Progenitor cell of endocrine pancreas (in vitro differentiated cells): ENCODE measurements at regions not wholly inside any gene's neighbourhood (a gene's known extent, or its start where the extent isn't known, plus 50 kb on each side); places are given as distances from the start of the nearest gene placed in this dataset.

Experiments
- DNase-seq: peaks from one replicate; pipeline ENCODE4 v3.0.0; 2021; ENCODE audit warnings: low spot score; ENCODE audit not compliant: unreplicated experiment
- H3K27ac Mint-ChIP-seq: 2 replicates; pipeline ENCODE4 v1.8.0; 2021; ENCODE audit warnings: mild to moderate bottlenecking, moderate library complexity, mixed read lengths
- H3K27me3 Mint-ChIP-seq: 2 replicates; pipeline ENCODE4 v1.8.0; 2021; ENCODE audit warnings: mixed read lengths
- H3K36me3 Mint-ChIP-seq: 2 replicates; pipeline ENCODE4 v1.8.0; 2022; ENCODE audit warnings: mixed read lengths; ENCODE audit not compliant: insufficient read depth
- H3K4me1 Mint-ChIP-seq: 2 replicates; pipeline ENCODE4 v1.8.0; 2021; ENCODE audit warnings: low read depth, mixed read lengths
- H3K4me3 Mint-ChIP-seq: 2 replicates; pipeline ENCODE4 v1.8.0; 2021; ENCODE audit warnings: low read depth, mild to moderate bottlenecking, moderate library complexity, mixed read lengths
- H3K9me3 Mint-ChIP-seq: 2 replicates; pipeline ENCODE4 v1.8.0; 2021; ENCODE audit warnings: low read depth, mixed read lengths
- TF ChIP-seq, protein P1 (sequence below): fragments of 200-600 bp; sonication (generic); IDR thresholded peaks from one replicate; pipeline ENCODE4 v1.5.0; 2021; ENCODE audit warnings: antibody characterized with exemption, mild to moderate bottlenecking; ENCODE audit not compliant: unreplicated experiment

DNA sequence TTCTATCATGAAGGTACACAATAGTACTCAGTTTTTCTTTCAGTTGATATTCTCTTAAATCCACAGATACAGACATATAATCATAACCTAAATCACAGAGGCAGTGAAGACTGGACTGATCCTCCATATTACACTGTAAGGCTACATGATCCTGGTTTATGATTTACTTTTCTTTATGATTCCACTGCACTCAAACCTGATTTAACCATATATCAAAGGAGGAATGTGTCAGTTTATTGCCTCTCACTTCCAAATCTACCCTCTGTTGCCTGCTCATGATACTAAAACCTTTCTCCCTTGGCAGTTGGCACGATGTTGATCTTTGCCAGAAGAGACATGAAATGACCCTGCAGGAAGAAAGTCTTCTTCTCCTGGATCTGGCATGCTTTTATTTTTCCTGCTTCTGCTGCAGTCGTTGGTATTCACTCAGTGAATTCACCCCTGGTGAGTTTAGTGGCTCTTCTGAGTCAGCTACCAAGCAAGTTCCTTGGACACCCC lies 426.4 kb downstream of the MBD2 start:
- Mint-ChIP-seq H3K4me3 (no peak overlapping the region), H3K27me3 (no peaks in the 10 kb centered on the region), H3K27ac (no peak overlapping the region), H3K36me3 (no peaks in the 10 kb centered on the region), H3K9me3 (peaks cover 2% of the 10 kb centered on the region), H3K4me1 (no peaks in the 10 kb centered on the region)
- TF ChIP-seq, protein P1, sequence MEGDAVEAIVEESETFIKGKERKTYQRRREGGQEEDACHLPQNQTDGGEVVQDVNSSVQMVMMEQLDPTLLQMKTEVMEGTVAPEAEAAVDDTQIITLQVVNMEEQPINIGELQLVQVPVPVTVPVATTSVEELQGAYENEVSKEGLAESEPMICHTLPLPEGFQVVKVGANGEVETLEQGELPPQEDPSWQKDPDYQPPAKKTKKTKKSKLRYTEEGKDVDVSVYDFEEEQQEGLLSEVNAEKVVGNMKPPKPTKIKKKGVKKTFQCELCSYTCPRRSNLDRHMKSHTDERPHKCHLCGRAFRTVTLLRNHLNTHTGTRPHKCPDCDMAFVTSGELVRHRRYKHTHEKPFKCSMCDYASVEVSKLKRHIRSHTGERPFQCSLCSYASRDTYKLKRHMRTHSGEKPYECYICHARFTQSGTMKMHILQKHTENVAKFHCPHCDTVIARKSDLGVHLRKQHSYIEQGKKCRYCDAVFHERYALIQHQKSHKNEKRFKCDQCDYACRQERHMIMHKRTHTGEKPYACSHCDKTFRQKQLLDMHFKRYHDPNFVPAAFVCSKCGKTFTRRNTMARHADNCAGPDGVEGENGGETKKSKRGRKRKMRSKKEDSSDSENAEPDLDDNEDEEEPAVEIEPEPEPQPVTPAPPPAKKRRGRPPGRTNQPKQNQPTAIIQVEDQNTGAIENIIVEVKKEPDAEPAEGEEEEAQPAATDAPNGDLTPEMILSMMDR: no peak
- no peak for DNase-seq

DNA sequence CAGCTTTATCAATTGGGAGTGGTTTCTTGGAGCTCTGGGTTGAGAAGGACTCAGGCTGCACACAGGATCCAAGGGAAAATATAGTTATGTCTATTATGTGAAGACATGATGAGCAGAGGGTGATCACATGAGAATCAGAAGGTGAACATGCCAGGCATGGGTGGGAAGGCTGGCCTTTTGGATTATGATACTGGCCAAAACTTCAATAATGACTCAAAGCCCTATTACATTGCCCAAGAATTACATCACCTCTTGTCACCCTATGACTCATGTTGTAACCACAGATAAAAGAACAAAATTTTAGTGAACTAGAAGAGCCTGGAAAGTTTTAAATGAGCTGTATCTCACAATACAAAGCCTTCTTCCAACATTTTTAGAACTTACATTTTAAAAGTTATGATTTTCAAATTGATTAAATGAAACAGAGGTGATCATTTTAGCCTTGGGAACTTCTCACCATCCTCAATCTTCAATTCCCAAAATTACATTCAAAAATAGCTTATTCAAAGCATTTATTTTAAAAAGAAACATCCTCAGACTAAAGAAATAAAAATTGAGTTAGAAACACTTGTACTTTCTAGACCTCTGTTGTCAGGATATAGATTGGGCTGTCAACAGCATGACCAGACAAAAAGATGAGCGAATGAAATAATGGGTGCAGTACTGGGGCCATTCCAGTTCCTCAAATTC lies 428.3 kb downstream of the MBD2 start:
- H3K36me3 Mint-ChIP-seq: no peaks in the 10 kb centered on the region
- H3K9me3 Mint-ChIP-seq: peaks cover 2% of the 10 kb centered on the region
- no peak for DNase-seq
- no peaks in the 10 kb centered on the region for H3K27me3 Mint-ChIP-seq
- no peak overlapping the region for H3K27ac Mint-ChIP-seq
- no peaks in the 10 kb centered on the region for H3K4me1 Mint-ChIP-seq
- H3K4me3 Mint-ChIP-seq: no peak overlapping the region
- TF ChIP-seq, protein P1: no peak

DNA sequence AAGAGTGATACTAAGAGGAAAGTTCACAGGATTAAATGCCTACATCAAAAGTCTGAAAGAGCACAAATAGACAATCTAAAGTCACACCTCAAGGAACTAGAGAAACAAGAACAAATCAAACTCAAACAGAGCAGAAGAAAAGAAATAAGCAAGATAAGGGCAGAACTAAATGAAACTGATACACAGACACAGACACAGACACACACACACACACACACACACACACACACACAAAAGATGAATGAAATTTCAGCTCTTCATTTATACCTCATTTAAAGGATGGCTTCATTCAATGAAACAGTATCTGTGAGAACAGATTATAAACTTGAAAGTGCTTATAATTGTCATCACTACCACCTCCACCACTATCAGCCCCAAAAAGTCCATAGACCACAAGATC lies 428.9 kb downstream of the MBD2 start:
- Mint-ChIP-seq H3K4me1 (no peaks in the 10 kb centered on the region), H3K27me3 (no peaks in the 10 kb centered on the region), H3K4me3 (no peak overlapping the region), H3K36me3 (no peaks in the 10 kb centered on the region), H3K9me3 (peaks cover 2% of the 10 kb centered on the region), H3K27ac (no peak overlapping the region)
- TF ChIP-seq, protein P1: no peak
- no peak for DNase-seq

GRCh38 chr18:53795061-53795460 lies 429.4 kb downstream of the MBD2 start:
- Mint-ChIP-seq H3K4me1 (no peaks in the 10 kb centered on the region), H3K4me3 (no peak overlapping the region), H3K27ac (no peak overlapping the region), H3K36me3 (no peaks in the 10 kb centered on the region), H3K27me3 (no peaks in the 10 kb centered on the region), H3K9me3 (no peaks in the 10 kb centered on the region)
- TF ChIP-seq, protein P1: no peak
- no peak for DNase-seq

DNA sequence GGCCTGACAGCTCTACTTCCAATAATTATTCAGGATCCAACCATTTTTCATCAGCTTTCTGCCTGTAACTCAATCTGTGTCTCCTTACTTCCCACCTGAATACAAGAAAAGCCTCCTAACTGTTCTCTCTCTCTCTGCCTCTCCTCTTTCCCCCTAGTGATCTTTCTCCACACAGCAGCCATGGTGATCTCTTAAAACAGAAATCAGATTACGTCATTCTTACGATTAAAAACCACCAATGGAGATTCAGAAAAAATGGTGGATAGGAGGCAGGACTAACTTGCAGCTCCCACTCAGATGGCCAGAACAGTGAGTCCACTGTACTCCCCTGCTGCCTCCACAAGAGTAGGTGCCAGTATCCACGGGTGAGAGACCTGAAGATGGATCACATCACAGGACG lies 431.7 kb downstream of the MBD2 start:
- Mint-ChIP-seq H3K9me3 (no peaks in the 10 kb centered on the region), H3K4me3 (no peak overlapping the region), H3K27ac (no peak overlapping the region), H3K36me3 (no peaks in the 10 kb centered on the region), H3K4me1 (peaks cover 1% of the 10 kb centered on the region), H3K27me3 (no peaks in the 10 kb centered on the region)
- TF ChIP-seq, protein P1: no peak
- no peak for DNase-seq
